Natural killer cell (primary cell): ENCODE measurements at regions not wholly inside any gene's neighbourhood (a gene's known extent, or its start where the extent isn't known, plus 50 kb on each side); places are given as distances from the start of the nearest gene placed in this dataset.

Source experiments
- ATAC-seq, 3 donors: fragments of 150-1000 bp in 2 of 3; fragments of 200-7000 bp in 1 of 3; cut with Tn5 transposase; 1 replicate in 1 of 3; 2 replicates in 2 of 3; pipeline ENCODE4 v1.10.0; 2021; ENCODE audit warnings: mild to moderate bottlenecking in 2 of 3, moderate library complexity in 2 of 3
- DNase-seq, 2 donors: peaks; one replicate each; pipeline versions ENCODE4 v3.0.0 to v3.0.0-alpha.2; 2013 to 2021; ENCODE audit warnings: mixed read lengths in 1 of 2
- H3K27ac ChIP-seq: one replicate; pipeline ENCODE4 v1.5.1; 2013; ENCODE audit warnings: mild to moderate bottlenecking, low read length
- H3K27me3 ChIP-seq: one replicate; pipeline ENCODE4 v1.6.1; 2013; ENCODE audit warnings: low read length; ENCODE audit not compliant: control insufficient read depth, insufficient read depth
- H3K36me3 ChIP-seq: one replicate; pipeline ENCODE4 v1.6.1; 2013; ENCODE audit warnings: low read length; ENCODE audit not compliant: control insufficient read depth, insufficient read depth
- H3K4me1 ChIP-seq: one replicate; pipeline ENCODE4 v1.6.1; 2013; ENCODE audit warnings: low read length; ENCODE audit not compliant: control insufficient read depth, insufficient read depth
- H3K4me3 ChIP-seq: one replicate; pipeline ENCODE4 v1.5.1; 2013; ENCODE audit warnings: low read length
- H3K9me3 ChIP-seq: one replicate; pipeline ENCODE4 v1.6.1; 2013; ENCODE audit warnings: low read length; ENCODE audit not compliant: control insufficient read depth, insufficient read depth
- H3K27ac Mint-ChIP-seq, 2 donors: one replicate each; pipeline ENCODE4 v1.8.0; 2022; ENCODE audit warnings: mild to moderate bottlenecking in 2 of 2, mixed read lengths in 2 of 2, moderate library complexity in 1 of 2
- H3K27me3 Mint-ChIP-seq, 2 donors: one replicate each; pipeline ENCODE4 v1.8.0; 2022; ENCODE audit warnings: low read depth in 2 of 2, mixed read lengths in 2 of 2
- H3K36me3 Mint-ChIP-seq: one replicate; pipeline ENCODE4 v1.8.0; 2022; ENCODE audit warnings: mixed read lengths
- H3K4me1 Mint-ChIP-seq, 2 donors: one replicate each; pipeline ENCODE4 v1.8.0; 2022; ENCODE audit warnings: mixed read lengths in 2 of 2
- H3K4me3 Mint-ChIP-seq: one replicate; pipeline ENCODE4 v1.8.0; 2022; ENCODE audit warnings: mild to moderate bottlenecking, moderate library complexity, mixed read lengths
- H3K9me3 Mint-ChIP-seq, 2 donors: one replicate each; pipeline ENCODE4 v1.8.0; 2022; ENCODE audit warnings: mixed read lengths in 2 of 2
- CTCF ChIP-seq: fragments of 200-600 bp; IDR thresholded peaks from one replicate; pipeline ENCODE4 v1.8.0; 2022; ENCODE audit warnings: antibody characterized with exemption
- WGBS: methylation state at CpG from one replicate; pipeline ENCODE4 v1.1.7; 2013; ENCODE audit warnings: missing lambda C conversion rate; ENCODE audit not compliant: insufficient coverage; 5-methylcytosine and 5-hydroxymethylcytosine counted together
- intact Hi-C: fragments of 100-400 bp; cut with micrococcal nuclease; formaldehyde crosslinking; loops from one replicate; pipeline ENCODE4 v1.14.2; 2022

- Histone ChIP-seq H3K27me3 (no peaks in the 10 kb centered on the region), H3K4me1 (peaks cover 10% of the 10 kb centered on the region), H3K36me3 (no peaks in the 10 kb centered on the region), H3K27ac (no peak overlapping the region), H3K4me3 (no peak overlapping the region), H3K9me3 (no peaks in the 10 kb centered on the region)
- Mint-ChIP-seq H3K36me3 (no peaks in the 10 kb centered on the region), H3K27ac (peak overlapping the region in 1 of 2 donors; percentile 1), H3K4me1 (peaks cover 19 to 25% of the 10 kb centered on the region in 2 donors), H3K4me3 (no peak overlapping the region), H3K27me3 (peaks cover 8 to 16% of the 10 kb centered on the region in 2 donors), H3K9me3 (no peaks in the 10 kb centered on the region)
- 72% methylated on average over 4 of the region's 4 CpGs for WGBS
- DNase-seq (no peak), ATAC-seq (no peak)
- intact Hi-C loops: no loop called here
- TF ChIP-seq CTCF: no peak
Observed at GRCh38 chr14:24713404-24713803, 79.4 kb upstream of the GZMB start.

GRCh38 chr14:24712909-24713308 lies 78.9 kb upstream of the GZMB start:
- peak overlapping the region in 1 of 2 donors; percentile 1 for H3K27ac Mint-ChIP-seq
- ATAC-seq (no peak), DNase-seq (no peak)
- no peaks in the 10 kb centered on the region for H3K27me3 ChIP-seq
- no peaks in the 10 kb centered on the region for H3K9me3 Mint-ChIP-seq
- H3K4me1 Mint-ChIP-seq: peaks cover 19 to 25% of the 10 kb centered on the region in 2 donors
- WGBS: 94% methylated on average over 6 of the region's 6 CpGs
- no peak overlapping the region for H3K4me3 Mint-ChIP-seq
- H3K27me3 Mint-ChIP-seq: peaks cover 8 to 16% of the 10 kb centered on the region in 2 donors
- no peak overlapping the region for H3K4me3 ChIP-seq
- H3K9me3 ChIP-seq: no peaks in the 10 kb centered on the region
- no peak overlapping the region for H3K27ac ChIP-seq
- H3K36me3 ChIP-seq: no peaks in the 10 kb centered on the region
- no peak for TF ChIP-seq CTCF
- peaks cover 10% of the 10 kb centered on the region for H3K4me1 ChIP-seq
- H3K36me3 Mint-ChIP-seq: no peaks in the 10 kb centered on the region
- intact Hi-C loops: no loop called here

- no peak overlapping the region for H3K4me3 ChIP-seq
- H3K4me1 ChIP-seq: peaks cover 10% of the 10 kb centered on the region
- H3K36me3 ChIP-seq: no peaks in the 10 kb centered on the region
- TF ChIP-seq CTCF: no peak
- no peaks in the 10 kb centered on the region for H3K9me3 Mint-ChIP-seq
- DNase-seq (no peak), ATAC-seq (no peak)
- intact Hi-C loops: no loop called here
- H3K27ac Mint-ChIP-seq: no peak overlapping the region
- no peaks in the 10 kb centered on the region for H3K9me3 ChIP-seq
- H3K4me1 Mint-ChIP-seq: peaks cover 19 to 25% of the 10 kb centered on the region in 2 donors
- no peaks in the 10 kb centered on the region for H3K27me3 ChIP-seq
- H3K27me3 Mint-ChIP-seq: peaks cover 8 to 16% of the 10 kb centered on the region in 2 donors
- 100% methylated on average over 1 of the region's 1 CpG for WGBS
- no peak overlapping the region for H3K27ac ChIP-seq
- H3K4me3 Mint-ChIP-seq: no peak overlapping the region
- H3K36me3 Mint-ChIP-seq: no peaks in the 10 kb centered on the region
Observed at GRCh38 chr14:24712374-24712773, 78.4 kb upstream of the GZMB start.

GRCh38 chr14:24710403-24711112 lies 76.6 kb upstream of the GZMB start:
- DNase-seq: peak; percentile 55 to 77
- no peak overlapping the region for H3K27ac ChIP-seq
- peaks cover 18% of the 10 kb centered on the region for H3K4me1 ChIP-seq
- no peaks in the 10 kb centered on the region for H3K36me3 ChIP-seq
- Mint-ChIP-seq H3K4me1 (peaks cover 31 to 40% of the 10 kb centered on the region in 2 donors), H3K27ac (peak overlapping the region in 1 of 2 donors; percentile 73), H3K9me3 (no peaks in the 10 kb centered on the region), H3K36me3 (no peaks in the 10 kb centered on the region), H3K4me3 (no peak overlapping the region), H3K27me3 (peaks cover 4 to 8% of the 10 kb centered on the region in 2 donors)
- ATAC-seq: peak; percentile 77 to 91 (median 80)
- no peaks in the 10 kb centered on the region for H3K9me3 ChIP-seq
- TF ChIP-seq CTCF: peak; percentile 84
- H3K4me3 ChIP-seq: no peak overlapping the region
- intact Hi-C loops: loop anchor here (1.0 kb wide), 2 partner anchors 31 to 422 kb away; no protein-coding TSS in a partner anchor
- no peaks in the 10 kb centered on the region for H3K27me3 ChIP-seq
- WGBS: 64% methylated on average over 15 of the region's 16 CpGs
